Activated CD4-positive, alpha-beta T cell treated with anti-CD3 and anti-CD28 coated beads, Interleukin-2, amount 50 U/mL, for 4 hours (primary cell): ENCODE measurements at regions not wholly inside any gene's neighbourhood (a gene's known extent, or its start where the extent isn't known, plus 50 kb on each side); places are given as distances from the start of the nearest gene placed in this dataset.
A peak's percentile ranks its signal among the peaks of the same experiment; 100 is the strongest.
"Not testable (repeated sequence)": the region's sequence is repeated elsewhere in the genome, so short reads cannot be mapped to it uniquely, and the experiment has no call there.

Source experiments
- DNase-seq, 2 experiments: peaks; one replicate each; pipeline ENCODE4 v3.0.0-alpha.2; 2020

DNA sequence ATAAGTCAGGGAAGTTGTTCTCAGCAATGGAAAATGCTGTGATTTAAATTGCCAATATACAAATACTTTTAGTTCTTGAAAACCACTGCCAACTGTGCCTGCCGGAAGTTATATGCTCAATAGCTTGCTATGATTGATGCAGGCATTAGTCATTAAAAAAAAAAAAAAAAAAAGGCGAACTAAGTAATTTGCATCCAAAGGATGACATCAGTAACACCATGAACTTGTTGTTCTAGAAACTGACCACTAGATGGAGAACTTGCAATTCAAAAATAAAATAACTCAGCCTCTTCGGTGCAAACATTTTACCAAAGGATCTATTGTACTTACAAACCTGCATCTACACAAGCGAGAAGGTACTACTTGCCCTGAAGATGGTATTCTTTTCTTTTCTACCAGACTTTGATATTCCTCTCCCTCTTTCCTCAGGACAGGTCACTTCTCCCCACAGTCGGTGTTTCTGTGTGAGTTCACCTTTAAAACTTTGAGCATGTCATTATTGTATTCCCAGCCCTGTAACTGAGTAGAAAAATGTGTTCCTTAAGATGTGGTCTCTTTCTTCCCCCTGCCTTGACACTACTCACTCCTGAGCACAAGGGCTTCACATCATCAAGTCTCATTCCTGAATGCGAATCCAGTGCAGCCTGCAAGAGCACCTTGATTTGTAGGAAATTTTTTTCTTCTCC lies 115.0 kb upstream of the VEPH1 start:
- no peak for DNase-seq

GRCh38 chr3:157614896-157615295 lies 111.7 kb upstream of the VEPH1 start:
- no peak for DNase-seq

GRCh38 chr3:157611536-157612076 lies 108.4 kb upstream of the VEPH1 start:
- no peak for DNase-seq

GRCh38 chr3:157610876-157611535 lies 107.8 kb upstream of the VEPH1 start:
- DNase-seq: no peak

DNA sequence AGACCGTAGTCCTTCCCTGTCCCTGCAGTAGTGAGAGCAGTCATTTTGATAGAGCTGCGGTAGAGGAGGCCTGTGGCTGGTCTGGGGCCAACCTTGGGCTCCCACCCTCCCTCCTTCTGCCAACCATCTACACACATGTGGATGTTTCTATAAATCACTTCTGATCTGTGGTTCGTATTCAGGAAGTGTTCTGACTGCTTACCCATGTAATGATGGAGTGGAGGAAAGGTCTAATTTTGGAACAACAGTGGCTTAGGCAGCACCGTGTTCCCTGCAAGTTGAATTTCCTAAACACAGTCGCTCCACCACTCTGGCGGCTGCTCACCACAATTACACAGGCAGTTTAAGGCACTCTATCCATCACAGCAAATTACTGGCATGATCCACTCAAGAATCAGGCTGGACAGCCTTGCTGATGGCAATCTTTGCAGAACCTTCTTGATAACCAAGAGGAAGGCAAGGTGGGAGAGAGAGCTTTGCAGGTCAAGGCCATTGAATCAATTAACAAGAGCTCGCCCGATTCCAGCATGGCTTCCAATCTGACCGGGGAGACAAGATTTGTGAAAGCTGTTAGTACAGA lies 104.7 kb upstream of the VEPH1 start:
- DNase-seq: no peak

GRCh38 chr3:157606852-157607197 lies 103.6 kb upstream of the VEPH1 start:
- no peak for DNase-seq

- DNase-seq: peak; percentile 33 to 43
Measured at GRCh38 chr3:157606011-157606851, 103.0 kb upstream of the VEPH1 start.

GRCh38 chr3:157605356-157605755 lies 102.1 kb upstream of the VEPH1 start:
- no peak for DNase-seq

DNA sequence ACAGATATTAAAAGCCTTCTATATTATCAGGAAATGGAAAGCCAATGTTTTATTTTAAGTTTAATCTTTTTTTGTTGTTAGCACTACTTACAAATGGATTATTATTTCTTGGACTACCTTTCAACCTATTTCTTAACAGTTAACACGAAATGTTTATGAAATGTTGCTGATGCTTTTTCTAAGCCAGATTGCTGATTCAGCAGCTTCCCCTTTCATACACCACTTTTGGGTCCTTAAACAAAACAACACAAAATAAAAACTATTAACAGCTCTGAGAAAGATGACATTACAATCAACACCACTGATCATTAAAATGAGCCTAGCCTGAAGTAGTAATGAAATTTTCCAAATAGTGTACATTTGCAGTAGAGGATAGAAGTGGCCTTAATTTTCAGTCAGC lies 99.2 kb upstream of the VEPH1 start:
- DNase-seq: no peak

DNA sequence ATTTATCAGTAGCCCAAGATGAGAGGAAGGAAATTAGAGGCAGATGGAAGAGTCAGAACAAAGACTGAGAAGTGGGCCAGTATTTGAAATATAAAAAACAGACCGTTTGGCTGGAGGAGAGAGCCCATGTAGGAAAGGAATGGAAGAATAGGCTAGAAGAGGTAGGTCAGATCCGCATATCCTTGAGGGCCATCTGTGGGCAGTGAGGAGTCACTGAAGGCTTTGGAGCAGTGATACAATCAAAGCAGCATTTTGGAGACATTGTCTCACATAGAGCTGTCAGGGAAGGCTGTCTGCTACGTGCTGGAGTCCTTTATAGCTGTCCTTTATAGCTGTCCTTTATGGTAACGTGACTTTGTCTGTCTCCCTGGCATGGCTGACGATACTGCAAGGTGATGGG lies 92.0 kb upstream of the VEPH1 start:
- DNase-seq: no peak

DNA sequence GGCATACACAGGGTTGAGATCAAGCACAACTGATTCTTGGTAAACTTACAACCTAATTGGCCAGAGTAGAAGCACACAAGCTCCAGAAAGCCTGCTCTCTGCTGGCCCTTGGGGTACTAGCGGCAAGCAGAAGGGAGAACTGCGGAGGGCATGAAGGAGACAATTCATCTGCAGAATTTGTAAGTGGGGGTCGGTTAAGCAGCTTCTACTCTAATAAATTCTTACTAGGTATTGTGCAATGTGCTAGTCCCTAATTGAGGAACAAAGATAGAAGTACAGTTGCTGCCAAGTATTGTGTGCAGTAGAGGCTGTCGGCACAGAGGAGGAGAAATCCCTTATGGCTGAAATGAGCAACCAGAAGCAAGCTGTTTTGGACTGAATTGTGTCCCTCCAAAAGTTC lies 91.2 kb upstream of the VEPH1 start:
- DNase-seq: no peak

- no peak for DNase-seq
Measured at GRCh38 chr3:157592769-157593168, 89.6 kb upstream of the VEPH1 start.

DNA sequence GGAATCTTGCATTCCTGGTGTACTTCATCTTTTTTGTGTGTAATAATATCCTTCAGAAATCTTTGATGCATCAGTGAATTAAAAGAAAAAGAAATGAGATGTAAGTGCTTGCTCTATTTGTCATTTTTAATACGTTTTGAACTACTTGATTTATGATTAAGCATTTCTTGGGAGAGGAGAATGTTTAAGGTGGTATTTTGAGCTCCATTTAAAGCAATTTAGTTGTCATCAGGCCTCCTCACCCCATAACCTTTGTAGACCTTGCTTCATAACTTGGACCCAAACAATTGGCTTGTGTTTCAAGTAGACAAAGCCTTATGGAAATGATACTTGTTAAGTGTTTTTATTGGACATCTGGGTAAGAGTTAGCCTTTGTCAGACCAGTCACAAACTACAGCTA lies 87.1 kb upstream of the VEPH1 start:
- DNase-seq: no peak

DNA sequence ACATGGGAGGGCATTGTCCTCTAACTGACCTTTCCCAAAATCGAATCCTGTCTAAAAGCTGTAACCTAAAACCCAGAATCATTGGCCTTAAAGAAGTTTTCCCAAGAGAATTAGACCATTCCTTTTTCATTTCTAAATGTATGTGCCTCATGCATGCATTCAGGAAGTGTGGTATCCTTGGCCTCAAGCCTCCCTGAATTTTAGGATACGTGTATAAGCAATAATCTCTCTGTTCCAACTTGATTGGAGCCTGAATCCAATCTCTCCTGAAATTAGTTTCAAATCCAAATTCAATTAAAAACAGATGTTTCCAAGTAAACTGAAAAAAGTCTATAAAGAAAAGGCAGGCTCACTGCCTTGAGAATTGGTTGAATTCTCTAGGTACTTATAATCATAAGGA lies 86.0 kb upstream of the VEPH1 start:
- no peak for DNase-seq

GRCh38 chr3:157588386-157589060 lies 85.3 kb upstream of the VEPH1 start:
- no peak for DNase-seq

DNA sequence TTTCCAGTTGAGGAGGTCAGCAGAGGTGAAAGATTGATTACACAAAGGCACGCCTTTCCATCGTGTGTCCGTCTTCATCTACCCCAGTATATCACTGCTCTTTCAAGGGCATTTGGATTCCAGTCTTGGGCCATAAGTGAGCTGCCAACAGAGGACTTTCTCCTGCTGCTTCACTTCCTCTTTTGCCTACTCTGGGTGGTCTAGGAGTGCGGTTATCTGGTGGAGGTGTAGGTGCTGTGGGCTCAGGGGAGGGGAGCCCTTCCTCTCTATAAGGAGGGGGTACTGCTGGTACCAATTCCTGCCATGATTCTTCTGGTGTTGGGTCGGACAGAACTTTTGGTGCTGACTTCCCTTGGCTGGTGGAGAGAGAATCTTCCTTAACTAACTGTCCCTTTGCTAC lies 83.1 kb upstream of the VEPH1 start:
- no peak for DNase-seq

- no peak for DNase-seq
Measured at GRCh38 chr3:157585386-157585785, 82.2 kb upstream of the VEPH1 start.

DNA sequence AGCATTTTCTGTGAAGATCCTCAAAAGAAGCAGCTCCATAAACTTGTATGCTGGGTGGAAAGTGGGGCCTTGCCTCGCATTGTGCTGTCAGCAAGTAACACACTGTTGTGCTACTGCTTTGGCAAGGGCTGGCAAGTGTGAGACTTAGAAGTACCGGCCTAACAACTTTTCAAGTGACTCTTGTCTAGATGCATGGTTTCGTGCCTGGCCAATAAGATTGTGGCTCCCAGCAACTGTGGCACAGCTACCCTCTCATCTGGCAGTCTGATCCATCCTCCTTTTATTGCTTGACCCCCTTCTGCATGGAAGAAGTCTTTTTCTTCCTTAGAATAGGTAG lies 79.4 kb upstream of the VEPH1 start:
- DNase-seq: no peak

DNA sequence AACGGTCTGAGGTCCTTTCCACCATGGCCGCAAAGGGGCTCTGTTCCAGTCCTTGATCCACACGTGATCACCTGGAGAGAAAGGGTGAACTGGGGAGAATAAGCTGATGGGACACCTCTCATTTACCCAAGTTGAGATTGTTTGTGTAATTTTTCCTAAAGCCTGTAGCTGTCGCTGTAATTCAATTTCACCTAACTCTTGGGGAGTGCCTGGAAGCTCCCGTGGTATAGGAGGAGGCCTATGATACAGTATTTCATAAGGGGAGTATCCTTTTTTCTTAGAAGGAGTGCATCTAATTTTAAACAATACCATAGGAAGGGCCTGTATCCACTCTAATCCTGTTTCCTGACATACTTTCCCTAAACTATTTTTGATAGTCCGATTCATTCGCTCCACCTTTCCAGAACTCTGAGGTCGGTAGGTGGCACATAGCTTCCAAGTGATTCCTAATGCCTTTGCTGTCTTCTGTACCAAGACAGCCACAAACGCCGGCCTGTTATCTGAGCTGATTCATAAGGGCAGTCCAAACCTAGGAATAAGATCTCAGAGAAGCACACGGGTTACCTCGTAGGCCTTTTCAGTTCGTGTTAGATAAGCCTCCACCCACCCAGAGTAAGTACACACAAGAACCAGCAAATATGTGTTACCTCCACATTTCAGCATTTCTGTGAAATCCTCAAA lies 78.9 kb upstream of the VEPH1 start:
- DNase-seq: not testable (repeated sequence)

DNA sequence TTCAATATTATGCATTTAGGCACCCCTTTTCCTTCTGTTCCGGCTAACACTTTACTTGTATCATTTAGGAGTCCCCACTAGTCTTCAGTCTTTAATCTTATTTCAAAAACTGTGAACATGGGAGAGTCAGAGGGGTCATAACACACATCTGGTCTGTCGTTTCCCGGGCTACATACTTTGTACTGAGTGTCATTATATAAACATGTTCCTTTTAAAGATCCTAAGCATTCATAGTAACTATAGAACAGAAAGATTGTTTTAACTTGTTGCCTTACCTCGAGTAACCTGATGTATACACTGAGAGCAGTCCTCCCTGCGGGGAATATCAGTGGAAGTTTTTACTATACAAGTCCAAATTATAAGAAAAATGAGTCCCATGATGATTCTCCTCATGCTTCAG lies 78.2 kb upstream of the VEPH1 start:
- no peak for DNase-seq

- no peak for DNase-seq
Measured at GRCh38 chr3:157578181-157578580, 75.0 kb upstream of the VEPH1 start.

- DNase-seq: no peak
Measured at GRCh38 chr3:157574531-157574930, 71.3 kb upstream of the VEPH1 start.
